ENCODE measurements at regions not wholly inside any gene's neighbourhood (a gene's known extent, or its start where the extent isn't known, plus 50 kb on each side); places are given as distances from the start of the nearest gene placed in this dataset.
"Not testable (repeated sequence)": the region's sequence is repeated elsewhere in the genome, so short reads cannot be mapped to it uniquely, and the experiment has no call there.

DNA sequence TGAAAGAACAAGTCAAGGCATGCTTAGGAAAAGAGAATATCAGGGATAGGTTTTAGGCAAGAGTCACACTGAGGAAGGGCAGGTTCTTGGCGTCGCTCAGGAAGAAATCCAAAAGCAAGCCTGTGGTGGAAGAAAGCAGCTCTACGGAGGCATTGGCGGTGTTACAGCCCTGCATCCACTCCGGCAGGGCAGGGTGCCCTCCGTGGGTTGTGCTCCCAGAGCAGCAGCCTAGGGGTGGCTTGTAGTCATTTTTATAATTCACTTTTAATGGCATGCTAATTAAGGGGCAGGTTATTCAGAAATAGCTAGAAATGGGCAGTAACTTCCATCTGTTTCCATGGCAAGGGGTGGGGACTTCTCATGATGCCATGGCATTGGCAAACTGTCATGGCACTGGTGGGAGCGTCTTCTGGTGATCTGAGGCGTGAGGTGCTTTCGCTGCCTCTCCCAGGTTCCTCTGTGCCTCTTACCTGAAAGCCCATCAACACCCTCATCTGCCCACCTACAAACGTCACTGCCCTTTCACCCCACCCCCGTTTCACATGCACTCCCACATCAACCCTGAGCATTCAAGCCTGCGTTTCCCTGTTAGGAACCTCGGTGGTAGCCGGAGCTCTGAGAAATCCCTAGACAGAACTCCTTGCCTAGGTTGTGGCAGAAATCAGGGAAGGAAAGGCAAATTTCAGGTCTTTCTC is 1763.8 kb upstream of the TPTE start:
- H3K9me3 ChIP-seq; intact Hi-C loops (cut with DNase I); H3K4me1 ChIP-seq (replicated peaks); DNase-seq (ENCODE audit: low spot score); H3K27me3 ChIP-seq (replicated peaks; ENCODE audit: insufficient read depth); H3K27ac ChIP-seq; H3K36me3 ChIP-seq; H3K4me3 ChIP-seq: not testable (repeated sequence)
- WGBS: 63% methylated on average over 14 of the region's 14 CpGs

DNA sequence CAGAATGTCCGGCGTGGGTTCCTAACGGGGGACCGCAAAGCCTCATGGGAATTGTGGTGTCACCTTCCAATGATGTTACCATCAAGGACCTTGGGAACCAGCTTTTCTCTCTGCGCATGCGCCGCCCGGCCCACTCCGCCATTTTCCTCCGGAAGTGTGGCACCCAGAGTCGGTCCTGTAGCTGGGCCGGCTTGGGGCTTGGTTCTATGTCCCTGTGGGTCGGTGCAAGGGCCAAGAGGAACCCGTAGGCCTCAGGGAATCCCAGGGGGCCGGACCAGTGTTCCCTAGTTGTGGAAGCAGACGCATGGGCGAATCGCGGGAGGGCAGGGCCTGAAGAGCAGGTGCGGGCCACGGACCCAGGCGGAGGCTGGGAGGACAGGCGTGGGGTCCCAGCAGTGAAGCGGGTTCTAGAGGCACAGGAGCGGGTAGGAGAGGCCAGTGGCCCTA is 1762.4 kb upstream of the TPTE start:
- H3K36me3 ChIP-seq; intact Hi-C loops (cut with DNase I); H3K4me3 ChIP-seq; H3K4me1 ChIP-seq (replicated peaks); H3K9me3 ChIP-seq; DNase-seq (ENCODE audit: low spot score); H3K27ac ChIP-seq; H3K27me3 ChIP-seq (replicated peaks; ENCODE audit: insufficient read depth): not testable (repeated sequence)
- WGBS: 82% methylated on average over 25 of the region's 25 CpGs

DNA sequence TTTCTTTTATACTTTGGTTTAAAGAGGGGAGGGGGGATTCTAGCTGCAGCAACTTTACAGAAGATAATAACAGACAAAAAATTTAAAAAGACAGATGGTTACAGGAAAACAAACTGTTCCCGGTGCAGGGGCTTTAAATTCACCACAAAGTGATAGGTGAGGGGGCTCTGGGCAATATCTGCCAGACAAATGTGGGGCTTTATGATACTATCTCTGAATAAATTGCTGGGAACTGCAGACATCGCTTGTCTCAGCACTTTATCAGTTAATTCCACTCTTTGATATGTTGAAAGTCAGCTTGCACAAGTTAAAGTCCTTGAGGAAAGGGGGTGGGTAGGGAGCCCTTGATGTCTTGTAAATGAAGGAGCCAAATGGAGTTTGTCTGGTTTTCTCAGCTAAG is 1759.1 kb upstream of the TPTE start:
- H3K27ac ChIP-seq; intact Hi-C loops (cut with DNase I); H3K4me3 ChIP-seq; DNase-seq (ENCODE audit: low spot score); H3K4me1 ChIP-seq (replicated peaks); H3K36me3 ChIP-seq; H3K9me3 ChIP-seq; H3K27me3 ChIP-seq (replicated peaks; ENCODE audit: insufficient read depth): not testable (repeated sequence)
- 22% methylated on average over 2 of the region's 2 CpGs for WGBS

DNA sequence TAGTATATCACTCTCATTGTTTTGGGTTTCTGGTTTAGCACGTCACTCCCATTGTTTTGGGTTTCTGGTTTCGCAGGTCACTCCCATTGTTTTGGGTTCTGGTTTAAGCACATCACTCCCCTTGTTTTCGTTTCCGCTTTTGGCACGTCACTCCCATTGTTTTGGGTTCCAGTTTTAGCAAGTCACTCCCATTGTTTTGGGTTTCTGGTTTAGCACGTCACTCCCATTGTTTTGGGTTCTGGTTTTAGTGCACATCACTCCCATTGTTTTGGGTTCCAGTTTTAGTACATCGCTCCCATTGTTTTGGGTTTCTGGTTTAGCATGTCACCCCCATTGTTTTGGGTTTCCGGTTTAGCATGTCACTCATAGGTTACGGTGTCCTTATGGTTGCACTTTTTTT is 1757.0 kb upstream of the TPTE start:
- H3K27ac ChIP-seq; intact Hi-C loops (cut with DNase I); H3K27me3 ChIP-seq (replicated peaks; ENCODE audit: insufficient read depth); H3K4me1 ChIP-seq (replicated peaks); H3K36me3 ChIP-seq; H3K4me3 ChIP-seq; DNase-seq (ENCODE audit: low spot score); H3K9me3 ChIP-seq: not testable (repeated sequence)
- 73% methylated on average over 9 of the region's 9 CpGs for WGBS

DNA sequence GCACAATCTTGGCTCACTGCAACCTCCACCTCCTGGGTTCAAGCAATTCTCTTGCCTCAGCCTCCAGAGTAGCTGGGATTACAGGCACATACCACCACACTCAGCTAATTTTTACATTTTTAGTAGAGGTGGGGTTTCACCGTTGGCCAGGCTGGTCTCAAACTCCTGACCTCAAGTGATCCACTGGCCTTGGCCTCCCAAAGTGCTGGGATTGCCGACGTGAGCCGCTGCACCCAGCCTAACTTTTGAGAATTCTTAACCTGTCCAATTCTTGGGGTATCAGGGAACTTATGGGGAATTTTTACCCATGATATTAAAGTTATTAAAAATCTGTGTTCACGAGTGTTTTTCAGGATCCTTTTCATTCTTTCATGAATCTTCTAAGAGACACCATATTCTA is 1755.2 kb upstream of the TPTE start:
- H3K4me3 ChIP-seq; H3K27ac ChIP-seq; intact Hi-C loops (cut with DNase I); H3K9me3 ChIP-seq; H3K4me1 ChIP-seq (replicated peaks); DNase-seq (ENCODE audit: low spot score); H3K36me3 ChIP-seq; H3K27me3 ChIP-seq (replicated peaks; ENCODE audit: insufficient read depth): not testable (repeated sequence)
- 47% methylated on average over 5 of the region's 5 CpGs for WGBS

DNA sequence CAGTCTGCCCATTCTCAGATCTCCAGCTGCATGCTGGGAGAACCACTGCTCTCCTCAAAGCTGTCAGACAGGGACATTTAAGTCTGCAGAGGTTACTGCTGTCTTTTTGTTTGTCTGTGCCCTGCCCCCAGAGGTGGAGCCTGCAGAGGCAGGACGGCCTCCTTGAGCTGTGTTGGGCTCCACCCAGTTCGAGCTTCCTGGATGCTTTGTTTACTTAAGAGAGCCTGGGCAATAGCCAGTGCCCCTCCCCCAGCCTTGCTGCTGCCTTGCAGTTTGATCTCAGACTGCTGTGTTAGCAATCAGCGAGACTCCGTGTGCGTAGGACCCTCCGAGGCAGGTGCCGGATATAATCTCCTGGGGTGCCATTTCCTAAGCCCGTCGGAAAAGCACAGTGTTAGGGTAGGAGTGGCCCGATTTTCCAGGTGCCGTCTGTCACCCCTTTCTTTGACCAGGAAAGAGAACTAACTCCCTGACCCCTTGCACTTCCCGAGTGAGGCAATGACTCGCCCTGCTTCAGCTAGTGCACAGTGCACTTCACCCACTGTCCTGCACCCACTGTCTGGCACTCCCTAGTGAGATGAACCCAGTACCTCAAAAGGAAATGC is 1748.4 kb upstream of the TPTE start:
- WGBS: 71% methylated on average over 13 of the region's 13 CpGs
- H3K4me1 ChIP-seq (replicated peaks); H3K4me3 ChIP-seq; DNase-seq (ENCODE audit: low spot score); H3K9me3 ChIP-seq; intact Hi-C loops (cut with DNase I); H3K36me3 ChIP-seq; H3K27me3 ChIP-seq (replicated peaks; ENCODE audit: insufficient read depth); H3K27ac ChIP-seq: not testable (repeated sequence)

DNA sequence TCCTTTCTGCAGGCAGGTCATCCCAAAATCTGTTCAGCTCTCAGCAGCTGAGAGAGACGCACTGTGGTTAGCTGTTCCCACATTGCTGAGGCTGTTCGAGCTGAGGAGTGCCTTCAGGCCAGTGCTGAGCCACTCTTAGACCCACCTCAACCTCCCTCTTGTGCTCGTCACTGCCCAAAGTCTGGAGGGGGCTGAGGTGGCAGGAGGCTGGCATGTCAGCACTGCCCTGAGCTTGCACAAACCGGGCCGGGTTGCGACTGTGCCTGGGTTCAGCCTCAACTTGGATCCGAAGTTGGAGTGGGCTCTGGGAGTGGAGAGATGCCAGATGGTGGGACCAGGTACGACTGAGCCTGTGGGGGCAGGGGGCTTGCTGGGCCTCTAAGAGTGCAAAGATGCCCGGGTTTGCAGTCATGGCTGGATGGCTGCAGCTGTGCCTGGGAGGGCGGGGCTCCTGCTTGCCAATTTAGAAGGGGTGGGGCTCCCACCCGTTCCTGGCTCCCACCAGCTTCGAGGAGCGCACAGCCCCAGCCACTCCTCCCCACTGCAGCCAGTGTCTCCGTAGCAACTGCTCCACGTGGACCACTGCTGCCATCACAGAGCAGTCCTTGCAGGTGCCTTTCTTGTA is 1745.7 kb upstream of the TPTE start:
- H3K9me3 ChIP-seq; H3K27me3 ChIP-seq (replicated peaks; ENCODE audit: insufficient read depth); H3K27ac ChIP-seq; H3K4me3 ChIP-seq; H3K36me3 ChIP-seq; intact Hi-C loops (cut with DNase I); DNase-seq (ENCODE audit: low spot score); H3K4me1 ChIP-seq (replicated peaks): not testable (repeated sequence)
- WGBS: 58% methylated on average over 15 of the region's 15 CpGs

DNA sequence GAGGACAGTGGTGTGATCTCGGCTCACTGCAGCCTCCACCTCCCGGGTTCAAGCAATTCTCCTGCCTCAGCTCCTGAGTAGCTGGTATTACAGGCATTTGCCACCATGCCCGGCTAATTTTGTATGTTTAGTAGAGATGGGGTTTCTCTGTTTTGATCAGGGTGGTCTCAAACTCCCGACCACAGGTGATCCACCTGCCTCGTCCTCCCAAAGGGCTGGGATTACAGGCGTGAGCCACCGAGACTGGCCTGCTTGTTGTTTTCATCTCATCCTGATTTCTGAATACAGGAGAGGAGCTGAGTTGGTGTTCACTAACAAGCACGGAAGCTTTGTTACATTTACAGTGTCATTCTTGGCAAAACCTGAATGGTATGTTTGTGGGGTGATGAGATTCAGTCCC is 1744.1 kb upstream of the TPTE start:
- H3K9me3 ChIP-seq; intact Hi-C loops (cut with DNase I); H3K27me3 ChIP-seq (replicated peaks; ENCODE audit: insufficient read depth); H3K27ac ChIP-seq; H3K4me3 ChIP-seq; DNase-seq (ENCODE audit: low spot score); H3K36me3 ChIP-seq; H3K4me1 ChIP-seq (replicated peaks): not testable (repeated sequence)
- 63% methylated on average over 8 of the region's 8 CpGs for WGBS

DNA sequence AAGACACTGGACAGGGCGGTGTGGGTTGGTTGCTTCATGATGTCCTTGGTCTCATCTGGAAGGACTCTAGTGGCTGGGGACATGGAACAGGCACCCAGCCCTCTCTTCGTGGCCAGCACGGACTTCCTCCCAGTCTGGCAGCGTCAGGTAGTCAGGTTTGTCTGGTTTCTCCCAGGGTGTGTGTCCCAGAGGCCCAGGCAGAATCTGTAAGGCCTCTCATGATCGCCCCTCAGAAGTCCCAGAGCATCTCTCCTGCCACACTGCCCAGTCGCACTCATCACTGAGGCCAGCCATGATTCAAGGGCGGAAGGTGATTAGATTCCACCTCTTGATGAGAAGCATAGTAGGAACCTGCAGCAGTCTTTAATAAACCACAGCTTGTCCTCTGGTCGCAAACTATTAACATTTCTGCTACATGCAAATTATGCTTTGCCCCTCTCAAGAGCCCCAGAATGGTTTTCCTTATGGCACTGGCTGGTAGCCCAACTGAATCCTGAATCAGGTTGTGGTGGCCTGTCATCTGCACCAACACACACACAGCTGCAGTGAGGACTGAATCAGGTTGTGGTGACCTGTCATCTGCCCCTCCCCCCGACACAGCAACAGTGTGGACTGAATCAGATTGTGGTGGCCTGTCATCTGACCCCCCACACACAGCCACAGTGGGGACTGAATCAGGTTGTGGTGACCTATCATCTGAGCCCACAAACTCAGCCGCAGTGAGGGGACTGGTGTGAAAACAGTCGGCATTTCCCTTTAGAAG is 1742.9 kb upstream of the TPTE start:
- H3K36me3 ChIP-seq; H3K27me3 ChIP-seq (replicated peaks; ENCODE audit: insufficient read depth); H3K27ac ChIP-seq; H3K9me3 ChIP-seq; DNase-seq (ENCODE audit: low spot score); intact Hi-C loops (cut with DNase I); H3K4me1 ChIP-seq (replicated peaks); H3K4me3 ChIP-seq: not testable (repeated sequence)
- 66% methylated on average over 11 of the region's 11 CpGs for WGBS

DNA sequence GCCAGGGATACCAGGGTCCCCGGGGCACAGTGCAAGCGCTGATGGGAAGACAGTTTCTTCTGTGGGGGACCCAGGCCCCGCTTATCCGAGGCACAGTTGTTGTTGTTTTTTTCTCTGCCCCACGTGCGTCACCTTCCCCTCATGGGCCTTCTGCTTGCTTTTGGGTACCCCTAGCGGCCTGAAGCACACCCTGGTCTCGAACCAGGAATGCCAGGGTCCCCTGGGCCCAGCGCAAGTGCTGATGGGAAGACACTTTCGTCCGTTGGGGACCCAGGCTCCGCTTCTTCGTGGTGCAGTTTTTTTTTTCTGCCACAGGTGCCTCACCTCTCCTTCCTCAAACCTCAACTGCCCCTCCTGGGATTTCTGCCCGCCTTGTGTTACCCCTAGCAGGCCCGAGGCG is 1708.5 kb upstream of the TPTE start:
- H3K9me3 ChIP-seq; DNase-seq (ENCODE audit: low spot score); H3K4me3 ChIP-seq; H3K36me3 ChIP-seq; intact Hi-C loops (cut with DNase I); H3K4me1 ChIP-seq (replicated peaks); H3K27ac ChIP-seq; H3K27me3 ChIP-seq (replicated peaks; ENCODE audit: insufficient read depth): not testable (repeated sequence)
- 64% methylated on average over 14 of the region's 16 CpGs for WGBS

DNA sequence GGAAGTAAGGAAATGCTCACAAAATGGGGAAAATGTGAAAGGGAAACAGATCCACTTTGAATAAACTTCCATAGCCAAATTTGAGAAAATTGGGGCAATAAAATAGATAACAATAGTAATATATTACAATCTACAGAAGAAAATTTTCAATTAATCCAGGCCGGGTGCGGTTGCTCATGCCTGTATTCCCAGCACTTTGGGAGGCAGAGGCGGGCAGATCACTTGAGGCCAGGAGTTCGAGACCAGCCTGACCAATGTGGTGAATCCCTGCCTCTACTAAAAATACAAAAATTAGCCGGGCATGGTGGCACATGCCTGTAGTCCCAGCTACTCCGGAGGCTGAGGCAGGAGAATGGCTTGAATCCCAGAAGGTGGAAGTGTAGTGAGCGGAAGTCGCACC is 1687.1 kb upstream of the TPTE start:
- H3K27me3 ChIP-seq (replicated peaks; ENCODE audit: insufficient read depth); H3K4me1 ChIP-seq (replicated peaks); H3K4me3 ChIP-seq; H3K9me3 ChIP-seq; H3K36me3 ChIP-seq; intact Hi-C loops (cut with DNase I); H3K27ac ChIP-seq: not testable (repeated sequence)
- peak; percentile 16 for DNase-seq (ENCODE audit: low spot score)
- 69% methylated on average over 8 of the region's 8 CpGs for WGBS
